ENCODE measurements at regions not wholly inside any gene's neighbourhood (a gene's known extent, or its start where the extent isn't known, plus 50 kb on each side); places are given as distances from the start of the nearest gene placed in this dataset.

- no peak for TF ChIP-seq CTCF (IDR thresholded peaks at IDR 0.05)
- TF ChIP-seq EZH2phosphoT487 (IDR thresholded peaks at IDR 0.05): no peak
Observed at GRCh38 chr6:141788096-141788495, 344.6 kb upstream of the GJE1 start.
